SK-N-SH (cell line): ENCODE measurements at regions not wholly inside any gene's neighbourhood (a gene's known extent, or its start where the extent isn't known, plus 50 kb on each side); places are given as distances from the start of the nearest gene placed in this dataset.
A peak's percentile ranks its signal among the peaks of the same experiment; 100 is the strongest.

Experiments used
- CTCF ChIA-PET: fragments of 300-600, 350-600 bp; formaldehyde crosslinking; extraction: SDS; loops from one replicate; lab custom pipeline; 2021; lab: Yijun Ruan, JAX
- POLR2A ChIA-PET: fragments of 350-600 bp; sonication (Branson Sonifier 250); formaldehyde crosslinking; extraction: SDS; loops from one replicate; lab custom pipeline; 2020; ENCODE audit warnings: antibody characterized with exemption, inconsistent platforms; lab: Yijun Ruan, JAX
- DNase-seq: peaks from one replicate; pipeline ENCODE4 v3.0.0; 2012
- H2AFZ ChIP-seq: fragments of 200-600 bp; sonication (generic); 2 replicates; pipeline ENCODE4 v1.8.1; 2016; ENCODE audit warnings: antibody characterized with exemption, mild to moderate bottlenecking, low read depth
- H3F3A ChIP-seq: fragments of 200-600 bp; sonication (generic); replicated peaks from 2 replicates; pipeline ENCODE3; 2016; ENCODE audit warnings: antibody characterized with exemption, mild to moderate bottlenecking; ENCODE audit not compliant: insufficient read depth
- H3K27ac ChIP-seq, 2 experiments: fragments of 200-500 bp in 1 of 2; fragments of 200-600 bp in 1 of 2; sonication (Bioruptor generic) in 1 of 2; sonication (generic), shearing (Covaris generic) in 1 of 2; 2 replicates each; pipeline versions ENCODE4 v1.5.1 to v1.6.1; 2014 to 2016; ENCODE audit warnings: low read depth in 2 of 2, inconsistent platforms in 1 of 2, low read length in 1 of 2, mild to moderate bottlenecking in 1 of 2, mixed read lengths in 1 of 2
- H3K27me3 ChIP-seq: fragments of 200-600 bp; sonication (generic), shearing (Covaris generic); 2 replicates; pipeline ENCODE4 v1.6.1; 2016; ENCODE audit warnings: mixed run types; ENCODE audit not compliant: insufficient read depth
- H3K36me3 ChIP-seq, 2 experiments: fragments of 200-500 bp in 1 of 2; fragments of 200-600 bp in 1 of 2; sonication (Bioruptor generic) in 1 of 2; sonication (generic) in 1 of 2; replicated peaks in 1 of 2; 2 replicates each; pipeline versions ENCODE3 to v1.5.1; 2014 to 2016; ENCODE audit warnings: low read length in 1 of 2, mild to moderate bottlenecking in 1 of 2; ENCODE audit not compliant: insufficient read depth in 2 of 2, control insufficient read depth in 1 of 2
- H3K4me1 ChIP-seq, 2 experiments: fragments of 200-500 bp in 1 of 2; fragments of 200-600 bp in 1 of 2; sonication (Bioruptor generic) in 1 of 2; sonication (generic), shearing (Covaris generic) in 1 of 2; 2 replicates each; pipeline versions ENCODE4 v1.5.1 to v1.6.1; 2014 to 2016; ENCODE audit warnings: low read depth in 1 of 2, low read length in 1 of 2, mixed run types in 1 of 2; ENCODE audit not compliant: insufficient read depth in 2 of 2, control insufficient read depth in 1 of 2
- H3K4me2 ChIP-seq: fragments of 200-600 bp; sonication (generic), shearing (Covaris generic); 2 replicates; pipeline ENCODE4 v1.6.1; 2017; ENCODE audit warnings: mixed run types
- H3K4me3 ChIP-seq, 2 experiments: fragments of 200-500 bp in 1 of 2; fragments of 200-600 bp in 1 of 2; sonication (Bioruptor generic) in 1 of 2; sonication (generic), shearing (Covaris generic) in 1 of 2; 2 replicates each; pipeline versions ENCODE4 v1.5.1 to v1.8.1; 2014 to 2016; ENCODE audit warnings: low read depth in 2 of 2, inconsistent platforms in 1 of 2, low read length in 1 of 2, mild to moderate bottlenecking in 1 of 2, mixed read lengths in 1 of 2, moderate library complexity in 1 of 2
- H3K79me2 ChIP-seq: fragments of 200-600 bp; sonication (generic); 2 replicates; pipeline ENCODE4 v1.8.1; 2017; ENCODE audit warnings: mild to moderate bottlenecking; ENCODE audit not compliant: insufficient read depth
- H3K9ac ChIP-seq: fragments of 200-600 bp; sonication (generic); 2 replicates; pipeline ENCODE4 v1.6.1; 2017; ENCODE audit warnings: mixed run types
- H3K9me2 ChIP-seq: fragments of 200-600 bp; sonication (generic); 2 replicates; pipeline ENCODE4 v1.6.1; 2017; ENCODE audit warnings: mixed run types
- H3K9me3 ChIP-seq: fragments of 200-600 bp; sonication (generic); 2 replicates; pipeline ENCODE4 v1.6.1; 2017; ENCODE audit warnings: mixed run types, mild to moderate bottlenecking, moderate library complexity
- H4K20me1 ChIP-seq: fragments of 200-600 bp; sonication (generic); 2 replicates; pipeline ENCODE4 v1.6.1; 2017; ENCODE audit warnings: mild to moderate bottlenecking, mixed run types; ENCODE audit not compliant: insufficient read depth
- ELF1 ChIP-seq: IDR thresholded peaks from 2 replicates; pipeline ENCODE4 v1.4.0; 2012
- EP300 ChIP-seq, 2 experiments: IDR thresholded peaks; 2 replicates each; pipeline versions ENCODE4 v1.4.0 to v1.6.1; 2012; ENCODE audit warnings: borderline replicate concordance in 1 of 2, low read depth in 1 of 2, low read length in 1 of 2
- FOSL2 ChIP-seq: IDR thresholded peaks from 2 replicates; pipeline ENCODE4 v1.4.0; 2012; ENCODE audit warnings: low read depth, mild to moderate bottlenecking, moderate library complexity, borderline replicate concordance
- GABPA ChIP-seq: IDR thresholded peaks from 2 replicates; pipeline ENCODE4 v1.4.0; 2012; ENCODE audit warnings: low read depth, mild to moderate bottlenecking
- NFIC ChIP-seq: IDR thresholded peaks from 2 replicates; pipeline ENCODE4 v1.4.0; 2012; ENCODE audit warnings: borderline replicate concordance
- NRF1 ChIP-seq: IDR thresholded peaks from 2 replicates; pipeline ENCODE4 v1.6.1; 2012; ENCODE audit warnings: low read depth, mild to moderate bottlenecking, low read length
- POLR2AphosphoS5 ChIP-seq: IDR thresholded peaks from 2 replicates; pipeline ENCODE4 v1.6.1; 2012; ENCODE audit warnings: low read depth, low read length
- SIN3A ChIP-seq: IDR thresholded peaks from 2 replicates; pipeline ENCODE4 v1.6.1; 2012; ENCODE audit warnings: low read depth, mild to moderate bottlenecking, low read length, moderate library complexity, borderline replicate concordance
- WGBS: methylation state at CpG from one replicate; pipeline ENCODE4 v1.1.6; 2017; ENCODE audit warnings: low lambda C conversion rate; 5-methylcytosine and 5-hydroxymethylcytosine counted together
- TF ChIP-seq, protein P1 (sequence below): fragments of 150-350 bp; IDR thresholded peaks from 2 replicates; pipeline ENCODE4 v1.6.1; 2017; ENCODE audit warnings: antibody characterized with exemption, low read length, low read depth, borderline replicate concordance
- TF ChIP-seq, protein P2 (sequence below): IDR thresholded peaks from 2 replicates; pipeline ENCODE4 v1.4.0; 2012; ENCODE audit warnings: low read depth
- TF ChIP-seq, protein P3 (sequence below): IDR thresholded peaks from 2 replicates; pipeline ENCODE4 v1.4.0; 2012; ENCODE audit warnings: low read depth, borderline replicate concordance
- TF ChIP-seq, protein P4 (sequence below): IDR thresholded peaks from 2 replicates; pipeline ENCODE4 v1.4.0; 2012; ENCODE audit warnings: low read depth, borderline replicate concordance

DNA sequence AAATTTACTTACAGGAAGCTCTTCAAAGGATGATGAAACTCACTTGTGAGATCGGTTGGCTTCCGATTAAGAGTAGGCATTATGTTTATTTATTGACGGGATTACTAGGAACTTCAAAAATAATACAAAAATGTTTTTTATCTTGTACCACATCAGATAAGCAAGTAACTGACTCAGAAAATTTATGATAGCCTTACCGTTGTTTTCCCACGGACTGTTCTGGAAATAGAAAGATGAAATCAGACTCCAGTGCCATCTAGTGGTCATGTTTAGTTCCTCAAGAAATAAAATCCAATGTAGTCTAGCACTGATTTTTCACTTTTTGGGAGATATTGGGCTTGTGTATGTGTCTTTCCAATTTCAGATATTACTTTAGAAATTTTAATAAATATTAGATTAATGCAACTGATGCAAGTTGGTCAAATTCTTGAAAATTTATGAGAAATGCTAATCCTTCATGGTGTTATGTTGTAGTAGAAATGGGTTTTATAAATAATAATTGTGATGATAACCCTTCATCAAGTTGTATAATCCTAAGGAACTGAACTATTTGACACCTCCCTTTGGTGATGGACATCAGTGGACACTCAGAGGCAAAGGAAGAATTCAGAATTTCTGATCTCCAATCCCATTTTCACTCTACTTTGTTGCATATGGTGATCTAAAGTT is 168.8 kb downstream of the TMEM26 start (continued):
- no peak for TF ChIP-seq SIN3A
- TF ChIP-seq NRF1, result no peak
- TF ChIP-seq, protein P1, sequence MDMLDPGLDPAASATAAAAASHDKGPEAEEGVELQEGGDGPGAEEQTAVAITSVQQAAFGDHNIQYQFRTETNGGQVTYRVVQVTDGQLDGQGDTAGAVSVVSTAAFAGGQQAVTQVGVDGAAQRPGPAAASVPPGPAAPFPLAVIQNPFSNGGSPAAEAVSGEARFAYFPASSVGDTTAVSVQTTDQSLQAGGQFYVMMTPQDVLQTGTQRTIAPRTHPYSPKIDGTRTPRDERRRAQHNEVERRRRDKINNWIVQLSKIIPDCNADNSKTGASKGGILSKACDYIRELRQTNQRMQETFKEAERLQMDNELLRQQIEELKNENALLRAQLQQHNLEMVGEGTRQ, result no peak
- no peak for TF ChIP-seq EP300 (IDR thresholded peaks at IDR 0.05; ENCODE audit: borderline replicate concordance in 1 of 2, low read depth in 1 of 2, low read length in 1 of 2)
- TF ChIP-seq, protein P2, sequence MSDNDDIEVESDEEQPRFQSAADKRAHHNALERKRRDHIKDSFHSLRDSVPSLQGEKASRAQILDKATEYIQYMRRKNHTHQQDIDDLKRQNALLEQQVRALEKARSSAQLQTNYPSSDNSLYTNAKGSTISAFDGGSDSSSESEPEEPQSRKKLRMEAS, result no peak
- TF ChIP-seq, protein P3, sequence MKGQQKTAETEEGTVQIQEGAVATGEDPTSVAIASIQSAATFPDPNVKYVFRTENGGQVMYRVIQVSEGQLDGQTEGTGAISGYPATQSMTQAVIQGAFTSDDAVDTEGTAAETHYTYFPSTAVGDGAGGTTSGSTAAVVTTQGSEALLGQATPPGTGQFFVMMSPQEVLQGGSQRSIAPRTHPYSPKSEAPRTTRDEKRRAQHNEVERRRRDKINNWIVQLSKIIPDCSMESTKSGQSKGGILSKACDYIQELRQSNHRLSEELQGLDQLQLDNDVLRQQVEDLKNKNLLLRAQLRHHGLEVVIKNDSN, result no peak
- peak; percentile 26; the same call in 1 of the 2 replicates for TF ChIP-seq FOSL2
- TF ChIP-seq GABPA, result no peak

DNA sequence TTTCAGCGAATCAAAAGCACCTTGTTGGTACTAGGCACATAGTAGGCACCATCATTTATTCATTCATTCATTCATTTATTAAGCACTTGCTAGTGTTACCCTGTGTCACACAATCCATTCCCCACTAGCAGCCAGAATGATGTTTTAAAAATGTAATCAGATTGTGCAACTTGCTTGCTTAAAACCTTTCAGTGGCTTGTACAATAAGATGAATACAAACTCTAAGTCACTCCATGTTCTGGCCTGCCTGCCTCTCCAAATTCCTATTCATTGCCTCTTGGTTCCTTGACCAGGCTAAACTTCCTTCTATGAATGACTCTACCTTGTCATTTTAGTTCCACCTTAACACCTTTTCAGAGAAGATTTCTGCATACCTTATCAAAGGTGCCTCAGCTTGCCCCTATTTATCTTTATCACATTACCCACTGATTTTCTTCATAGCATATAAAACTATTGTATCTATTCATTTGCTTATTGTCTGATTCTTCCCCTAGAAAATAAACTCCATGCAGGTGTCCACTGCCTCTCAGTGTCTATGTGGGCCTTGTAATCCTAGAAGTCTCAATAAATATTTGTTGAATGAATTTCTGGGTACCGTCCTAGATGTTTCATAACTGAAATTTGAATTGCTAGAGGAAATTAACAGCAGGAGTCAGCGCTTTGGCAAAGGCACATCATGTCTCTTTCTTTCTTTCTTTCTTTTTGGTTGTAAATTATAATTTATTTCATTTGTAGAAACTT is 169.5 kb downstream of the TMEM26 start:
- DNase-seq, result no peak
- Histone ChIP-seq H3K4me2 (no peak overlapping the region), H3F3A (no peaks in the 10 kb centered on the region), H3K4me1 (no peaks in the 10 kb centered on the region; a peak in 1 of 4 replicates), H3K4me3 (no peak overlapping the region), H3K27ac (peak overlapping the region in 1 of 2 experiments; percentile 45; a peak in 1 of 4 replicates), H3K9ac (no peak overlapping the region), H3K9me3 (no peaks in the 10 kb centered on the region), H3K9me2 (no peaks in the 10 kb centered on the region), H2AFZ (no peak overlapping the region), H3K27me3 (no peaks in the 10 kb centered on the region), H3K79me2 (no peaks in the 10 kb centered on the region), H3K36me3 (no peaks in the 10 kb centered on the region), H4K20me1 (no peaks in the 10 kb centered on the region)
- ChIA-PET POLR2A (no interaction called here), CTCF (interaction anchor here (0.6 to 1.7 kb wide), 17 partner anchors 9 to 839 kb away, joined by 3 to 9 read pairs (median 3); no protein-coding TSS in a partner anchor)
- TF ChIP-seq ELF1 (no peak), NFIC (no peak), SIN3A (no peak), POLR2AphosphoS5 (no peak)
- TF ChIP-seq, protein P4, sequence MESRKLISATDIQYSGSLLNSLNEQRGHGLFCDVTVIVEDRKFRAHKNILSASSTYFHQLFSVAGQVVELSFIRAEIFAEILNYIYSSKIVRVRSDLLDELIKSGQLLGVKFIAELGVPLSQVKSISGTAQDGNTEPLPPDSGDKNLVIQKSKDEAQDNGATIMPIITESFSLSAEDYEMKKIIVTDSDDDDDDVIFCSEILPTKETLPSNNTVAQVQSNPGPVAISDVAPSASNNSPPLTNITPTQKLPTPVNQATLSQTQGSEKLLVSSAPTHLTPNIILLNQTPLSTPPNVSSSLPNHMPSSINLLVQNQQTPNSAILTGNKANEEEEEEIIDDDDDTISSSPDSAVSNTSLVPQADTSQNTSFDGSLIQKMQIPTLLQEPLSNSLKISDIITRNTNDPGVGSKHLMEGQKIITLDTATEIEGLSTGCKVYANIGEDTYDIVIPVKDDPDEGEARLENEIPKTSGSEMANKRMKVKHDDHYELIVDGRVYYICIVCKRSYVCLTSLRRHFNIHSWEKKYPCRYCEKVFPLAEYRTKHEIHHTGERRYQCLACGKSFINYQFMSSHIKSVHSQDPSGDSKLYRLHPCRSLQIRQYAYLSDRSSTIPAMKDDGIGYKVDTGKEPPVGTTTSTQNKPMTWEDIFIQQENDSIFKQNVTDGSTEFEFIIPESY, result no peak
- TF ChIP-seq, protein P1, result no peak
- TF ChIP-seq, protein P2, result no peak
- TF ChIP-seq, protein P3, result no peak
- 72% methylated on average over 3 of the region's 3 CpGs for WGBS
